PC-3 (cell line): ENCODE measurements at regions not wholly inside any gene's neighbourhood (a gene's known extent, or its start where the extent isn't known, plus 50 kb on each side); places are given as distances from the start of the nearest gene placed in this dataset.
"Not testable (repeated sequence)": the region's sequence is repeated elsewhere in the genome, so short reads cannot be mapped to it uniquely, and the experiment has no call there.

Source experiments
- EZH2 ChIP-seq: fragments of 300-600 bp; sonication (generic); IDR thresholded peaks from one replicate; pipeline ENCODE4 v1.6.1; 2017; ENCODE audit warnings: antibody characterized with exemption, mild to moderate bottlenecking, low read length; ENCODE audit not compliant: unreplicated experiment
- TF ChIP-seq, protein P1 (sequence below): fragments of 300-600 bp; sonication (generic); conservative IDR thresholded peaks from 2 replicates; pipeline ENCODE4 v1.5.1; 2017; ENCODE audit warnings: antibody characterized with exemption, low read depth, mild to moderate bottlenecking, low read length

DNA sequence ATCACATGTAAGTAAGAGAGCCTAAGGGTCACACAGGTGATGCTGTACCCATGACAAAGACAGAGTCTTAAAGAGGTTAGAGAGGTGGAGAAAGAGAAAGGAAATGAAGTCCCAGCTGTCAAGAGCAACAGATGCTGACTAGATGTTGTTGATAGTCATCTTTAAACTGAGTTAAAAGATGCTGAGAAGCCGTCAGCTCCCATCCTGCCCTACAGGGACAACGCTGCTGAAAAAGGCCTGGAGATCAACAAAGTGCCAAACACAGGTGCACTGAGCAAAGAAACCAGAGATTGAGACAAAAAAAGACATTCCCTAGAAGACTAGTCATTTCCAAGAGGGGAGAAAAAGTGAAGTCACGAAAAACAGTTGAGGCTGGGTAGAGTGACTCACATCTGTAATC, 145.0 kb upstream of the DRD5 start:
- TF ChIP-seq, protein P1, sequence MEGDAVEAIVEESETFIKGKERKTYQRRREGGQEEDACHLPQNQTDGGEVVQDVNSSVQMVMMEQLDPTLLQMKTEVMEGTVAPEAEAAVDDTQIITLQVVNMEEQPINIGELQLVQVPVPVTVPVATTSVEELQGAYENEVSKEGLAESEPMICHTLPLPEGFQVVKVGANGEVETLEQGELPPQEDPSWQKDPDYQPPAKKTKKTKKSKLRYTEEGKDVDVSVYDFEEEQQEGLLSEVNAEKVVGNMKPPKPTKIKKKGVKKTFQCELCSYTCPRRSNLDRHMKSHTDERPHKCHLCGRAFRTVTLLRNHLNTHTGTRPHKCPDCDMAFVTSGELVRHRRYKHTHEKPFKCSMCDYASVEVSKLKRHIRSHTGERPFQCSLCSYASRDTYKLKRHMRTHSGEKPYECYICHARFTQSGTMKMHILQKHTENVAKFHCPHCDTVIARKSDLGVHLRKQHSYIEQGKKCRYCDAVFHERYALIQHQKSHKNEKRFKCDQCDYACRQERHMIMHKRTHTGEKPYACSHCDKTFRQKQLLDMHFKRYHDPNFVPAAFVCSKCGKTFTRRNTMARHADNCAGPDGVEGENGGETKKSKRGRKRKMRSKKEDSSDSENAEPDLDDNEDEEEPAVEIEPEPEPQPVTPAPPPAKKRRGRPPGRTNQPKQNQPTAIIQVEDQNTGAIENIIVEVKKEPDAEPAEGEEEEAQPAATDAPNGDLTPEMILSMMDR = not testable (repeated sequence)
- TF ChIP-seq EZH2 = not testable (repeated sequence)
